ENCODE measurements at regions not wholly inside any gene's neighbourhood (a gene's known extent, or its start where the extent isn't known, plus 50 kb on each side); places are given as distances from the start of the nearest gene placed in this dataset.

- TF ChIP-seq EZH2 (IDR thresholded peaks at IDR 0.05; ENCODE audit: borderline replicate concordance, low read length), result no peak
- TF ChIP-seq, protein P1, sequence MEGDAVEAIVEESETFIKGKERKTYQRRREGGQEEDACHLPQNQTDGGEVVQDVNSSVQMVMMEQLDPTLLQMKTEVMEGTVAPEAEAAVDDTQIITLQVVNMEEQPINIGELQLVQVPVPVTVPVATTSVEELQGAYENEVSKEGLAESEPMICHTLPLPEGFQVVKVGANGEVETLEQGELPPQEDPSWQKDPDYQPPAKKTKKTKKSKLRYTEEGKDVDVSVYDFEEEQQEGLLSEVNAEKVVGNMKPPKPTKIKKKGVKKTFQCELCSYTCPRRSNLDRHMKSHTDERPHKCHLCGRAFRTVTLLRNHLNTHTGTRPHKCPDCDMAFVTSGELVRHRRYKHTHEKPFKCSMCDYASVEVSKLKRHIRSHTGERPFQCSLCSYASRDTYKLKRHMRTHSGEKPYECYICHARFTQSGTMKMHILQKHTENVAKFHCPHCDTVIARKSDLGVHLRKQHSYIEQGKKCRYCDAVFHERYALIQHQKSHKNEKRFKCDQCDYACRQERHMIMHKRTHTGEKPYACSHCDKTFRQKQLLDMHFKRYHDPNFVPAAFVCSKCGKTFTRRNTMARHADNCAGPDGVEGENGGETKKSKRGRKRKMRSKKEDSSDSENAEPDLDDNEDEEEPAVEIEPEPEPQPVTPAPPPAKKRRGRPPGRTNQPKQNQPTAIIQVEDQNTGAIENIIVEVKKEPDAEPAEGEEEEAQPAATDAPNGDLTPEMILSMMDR (conservative IDR thresholded peaks at IDR 0.05 in 1 of 2, IDR thresholded peaks at IDR 0.05 in 1 of 2; ENCODE audit: extremely low read depth in 1 of 2, insufficient read depth in 1 of 2, low read depth in 1 of 2, low read length in 2 of 2), result no peak
These were observed 495.9 kb upstream of the CNTNAP5 start for GRCh38 chr2:123528996-123529707.
